ENCODE measurements at regions not wholly inside any gene's neighbourhood (a gene's known extent, or its start where the extent isn't known, plus 50 kb on each side); places are given as distances from the start of the nearest gene placed in this dataset.

DNA sequence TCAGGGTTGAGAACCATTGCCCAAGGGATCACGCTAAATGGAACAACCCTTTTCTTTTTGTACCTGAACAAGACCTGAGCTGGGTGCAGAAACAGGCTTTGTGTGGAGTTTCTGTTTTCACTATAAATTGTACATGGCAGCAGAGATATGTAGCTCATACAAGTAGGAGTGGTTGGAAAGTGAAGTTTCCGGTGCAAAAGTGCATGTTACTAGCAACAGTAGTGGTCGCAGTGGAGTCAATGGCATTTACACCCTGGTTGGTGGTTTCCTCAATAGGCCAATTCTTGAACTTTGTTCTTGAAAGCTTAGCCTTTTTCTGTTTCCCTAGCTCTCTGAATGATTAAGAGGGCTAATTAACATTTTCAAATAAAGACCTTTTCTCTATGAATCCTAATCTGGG lies 170.7 kb downstream of the NEBL start:
- DNase-seq (ENCODE audit: low spot score), result no peak

GRCh38 chr10:20714979-20715378 lies 182.1 kb downstream of the NEBL start:
- no peak for DNase-seq (ENCODE audit: low spot score)

DNA sequence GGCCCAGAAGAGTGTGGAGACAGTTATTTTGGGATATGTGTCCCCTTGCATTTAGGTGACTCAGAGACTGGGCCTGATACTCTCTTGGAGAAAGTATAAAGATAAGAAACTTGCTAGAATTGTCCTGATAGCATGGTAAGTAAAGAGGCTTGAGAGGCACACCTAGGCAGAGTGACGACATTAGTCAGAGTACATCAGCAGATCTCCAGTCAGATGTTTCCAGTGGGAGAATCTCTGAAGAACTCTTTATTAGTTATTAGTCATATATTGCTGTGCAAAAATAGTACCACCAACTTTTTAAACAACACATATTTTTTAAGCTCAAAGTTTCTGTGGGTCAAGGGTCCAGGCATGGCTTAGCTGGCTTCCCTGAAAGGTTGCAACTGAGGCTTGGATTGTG lies 182.6 kb downstream of the NEBL start:
- DNase-seq (ENCODE audit: low spot score), result no peak

DNA sequence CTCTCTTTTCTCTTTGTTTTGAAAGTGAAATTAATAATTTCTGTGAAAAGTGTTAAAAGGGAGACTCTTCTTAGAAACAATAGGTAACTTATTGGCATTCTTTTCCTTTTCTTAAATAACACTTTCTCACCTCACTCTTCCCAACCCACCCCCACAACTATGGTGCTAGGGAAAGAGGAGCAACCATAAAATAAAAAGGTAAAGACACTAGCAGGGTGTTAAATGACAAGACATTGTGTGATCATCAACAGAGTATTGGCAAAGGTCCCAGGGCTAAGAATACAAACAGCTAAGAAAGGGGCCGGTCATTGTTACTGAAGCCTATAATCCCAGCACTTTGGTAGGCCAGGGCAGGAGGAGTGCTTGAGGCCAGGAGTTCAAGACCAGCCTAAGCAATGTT lies 183.7 kb downstream of the NEBL start:
- DNase-seq (ENCODE audit: low spot score), result no peak

DNA sequence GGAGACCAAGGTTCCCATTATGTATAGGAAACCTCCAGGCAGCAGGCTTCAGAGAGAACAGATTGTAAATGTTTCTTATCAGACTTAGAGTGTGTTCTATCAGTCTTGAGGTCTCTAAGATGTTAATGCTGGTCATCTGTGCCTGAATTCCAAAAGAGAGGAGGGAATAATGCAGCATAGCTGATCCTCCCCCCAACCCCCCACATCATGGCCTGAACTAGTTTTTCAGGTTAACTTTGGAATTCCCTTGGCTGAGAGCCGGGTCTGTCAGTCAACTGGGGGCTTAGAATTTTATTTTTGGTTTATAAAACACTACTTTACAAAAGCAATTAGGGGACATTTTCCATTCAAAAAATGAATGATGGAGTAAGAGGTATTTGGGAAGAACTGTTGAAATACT lies 184.3 kb downstream of the NEBL start:
- DNase-seq (ENCODE audit: low spot score), result no peak

GRCh38 chr10:20709708-20710107 lies 187.4 kb downstream of the NEBL start:
- no peak for DNase-seq (ENCODE audit: low spot score)

- DNase-seq (ENCODE audit: low spot score), result no peak
Measured at GRCh38 chr10:20708305-20708704, 188.8 kb downstream of the NEBL start.

- DNase-seq (ENCODE audit: low spot score), result no peak
Measured at GRCh38 chr10:20707251-20707650, 189.9 kb downstream of the NEBL start.

DNA sequence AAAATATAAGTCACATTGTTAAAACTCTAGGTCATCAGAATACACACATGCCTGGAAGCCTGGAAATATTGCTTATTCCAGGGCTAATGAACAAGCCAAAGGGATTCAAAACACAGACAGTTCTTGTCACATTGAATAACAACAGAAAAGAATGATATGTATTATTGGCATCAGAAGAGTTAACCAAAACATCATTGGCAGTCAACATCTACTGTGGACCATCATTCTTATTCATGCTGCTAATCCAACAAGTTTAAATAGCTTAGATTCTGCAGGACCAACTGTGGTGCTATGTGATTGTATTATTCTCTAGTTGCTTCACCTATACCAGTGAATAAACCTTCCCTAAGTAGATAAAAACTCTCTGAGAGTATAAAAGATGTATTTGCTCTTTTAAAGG lies 198.3 kb downstream of the NEBL start:
- DNase-seq (ENCODE audit: low spot score), result no peak

DNA sequence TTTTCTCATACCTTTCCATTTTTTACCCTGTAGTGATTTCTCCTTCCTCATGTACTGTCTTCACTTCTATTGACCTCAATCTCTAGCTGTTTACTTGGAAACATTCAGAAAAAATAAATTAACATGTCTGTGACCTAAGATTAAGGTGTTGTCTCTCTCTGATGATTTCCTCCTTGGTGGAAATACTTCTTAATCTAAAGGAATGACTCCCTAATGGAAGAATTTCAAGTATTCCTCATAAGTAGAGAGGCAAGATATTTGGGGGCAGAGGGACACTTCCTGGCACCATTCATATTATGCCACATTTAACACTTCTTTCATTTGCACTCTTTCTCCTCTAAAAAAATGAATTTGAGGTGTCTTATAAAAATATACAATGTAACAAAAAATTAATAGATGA lies 202.8 kb downstream of the NEBL start:
- no peak for DNase-seq (ENCODE audit: low spot score)

DNA sequence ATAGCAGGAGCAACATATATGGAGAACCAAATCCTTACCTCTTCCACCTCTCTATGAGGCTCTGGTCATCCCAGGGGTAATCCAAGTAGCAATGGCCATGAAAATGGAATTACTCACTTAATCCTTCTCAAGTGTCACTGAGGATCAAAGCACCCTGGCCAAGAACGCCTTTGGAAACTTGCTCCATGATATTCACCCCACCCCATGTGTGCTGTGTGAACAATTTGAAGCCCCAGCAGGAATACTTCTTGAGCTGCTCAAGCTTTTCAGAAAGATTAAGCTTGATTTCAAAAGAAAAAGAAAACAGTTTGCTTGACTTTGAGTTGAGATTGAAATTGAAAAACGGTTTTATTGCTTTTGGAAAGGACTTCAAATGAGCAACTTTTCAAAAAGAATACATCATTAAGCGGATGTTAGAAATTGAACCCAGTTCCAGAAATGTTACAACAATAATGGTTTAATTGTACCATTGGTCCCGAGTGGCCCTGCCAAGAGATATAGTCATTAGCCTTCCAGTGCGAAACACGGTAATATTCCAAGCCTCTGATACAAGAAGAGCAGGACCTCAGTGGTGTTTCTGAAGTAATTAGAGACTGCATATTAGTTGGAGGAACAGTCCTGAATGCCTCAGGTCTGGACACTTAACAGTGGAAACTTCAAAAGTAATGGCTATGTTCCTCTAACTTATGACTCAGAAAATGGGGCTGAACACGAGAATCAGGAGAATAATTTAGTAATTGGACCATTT lies 208.1 kb downstream of the NEBL start:
- peak; percentile 15 for DNase-seq (ENCODE audit: low spot score)

- DNase-seq (ENCODE audit: low spot score), result peak; percentile 6
Measured at GRCh38 chr10:20686015-20686635, 211.0 kb downstream of the NEBL start.

- no peak for DNase-seq (ENCODE audit: low spot score)
Measured at GRCh38 chr10:20685462-20685861, 211.6 kb downstream of the NEBL start.

GRCh38 chr10:20683345-20683744 lies 213.8 kb downstream of the NEBL start:
- no peak for DNase-seq (ENCODE audit: low spot score)

DNA sequence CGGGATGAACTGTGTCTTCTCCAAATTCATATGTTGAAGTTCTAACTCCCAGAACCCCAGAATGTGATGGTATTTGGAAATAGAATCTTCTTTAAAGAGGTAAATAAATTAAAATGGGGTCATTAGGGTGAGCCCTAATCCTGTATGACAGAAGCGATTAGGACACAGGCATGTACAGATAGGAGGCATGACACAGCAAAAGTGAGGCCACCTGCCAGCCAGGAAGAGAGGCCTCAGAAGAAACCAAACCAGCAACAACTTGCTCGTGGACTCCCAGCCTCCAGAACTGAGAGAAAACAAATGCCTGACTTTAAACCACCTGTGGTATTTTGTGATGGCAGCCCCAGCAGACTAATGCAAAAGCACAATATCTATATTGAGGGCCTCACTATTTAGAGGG lies 214.3 kb downstream of the NEBL start:
- DNase-seq (ENCODE audit: low spot score), result no peak

GRCh38 chr10:20677340-20677739 lies 219.8 kb downstream of the NEBL start:
- DNase-seq (ENCODE audit: low spot score), result no peak

DNA sequence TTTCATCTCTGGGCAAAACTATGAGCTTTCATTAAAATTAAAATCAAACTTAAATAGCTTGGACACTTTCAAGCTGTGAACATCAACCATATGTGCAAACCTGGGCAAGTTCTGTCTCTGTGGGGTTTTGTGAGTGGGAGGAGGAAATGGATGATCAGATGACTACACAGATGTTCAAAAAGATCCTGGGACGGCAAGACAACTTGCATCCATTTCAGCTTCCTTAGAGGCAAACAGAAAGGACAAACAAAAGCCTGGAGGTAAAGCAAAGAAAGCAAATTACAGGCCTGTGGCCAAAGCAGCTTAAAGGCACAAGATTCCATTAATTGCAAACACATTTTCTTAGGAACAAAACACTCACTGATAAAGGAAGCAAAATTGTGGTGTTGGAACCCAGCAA lies 222.2 kb downstream of the NEBL start:
- DNase-seq (ENCODE audit: low spot score), result no peak

DNA sequence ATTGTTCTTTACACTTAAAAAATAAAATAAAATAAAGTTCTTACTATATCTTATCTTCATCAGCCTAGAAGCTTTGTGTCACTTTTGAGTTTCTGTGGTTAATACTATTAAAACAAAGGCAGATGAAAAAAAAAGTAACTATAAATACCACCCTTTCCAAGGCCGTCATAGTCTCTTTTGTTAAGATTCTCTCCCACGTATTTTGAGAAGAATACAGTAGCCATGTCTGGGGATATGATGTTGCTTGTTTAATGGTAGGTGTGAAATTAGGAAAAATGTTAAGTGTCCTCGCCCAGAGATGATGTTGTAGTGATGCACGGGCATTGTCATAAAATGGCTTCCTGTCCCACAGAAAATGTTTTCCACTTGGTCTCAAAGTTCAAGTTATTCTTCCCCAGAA lies 223.9 kb downstream of the NEBL start:
- DNase-seq (ENCODE audit: low spot score), result no peak

DNA sequence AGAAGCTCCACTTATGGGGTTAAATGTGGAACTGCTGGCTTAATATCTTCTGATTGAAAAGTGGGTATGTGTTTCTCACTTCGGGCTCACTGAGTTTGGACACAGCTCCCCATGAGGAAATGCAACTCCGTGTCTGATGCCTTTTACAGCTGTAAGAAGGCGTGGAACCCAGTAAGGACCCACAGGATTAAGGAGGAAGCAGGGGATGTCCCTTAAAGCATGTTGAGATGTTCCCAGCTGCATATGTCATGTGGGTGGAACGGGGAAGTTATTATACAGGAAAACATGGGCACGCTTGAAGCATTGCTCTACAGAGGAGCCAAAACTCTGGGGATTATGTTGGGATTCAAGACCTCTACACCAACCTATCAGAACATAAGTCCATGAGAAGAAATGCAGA lies 224.4 kb downstream of the NEBL start:
- no peak for DNase-seq (ENCODE audit: low spot score)

GRCh38 chr10:20670579-20670978 lies 226.5 kb downstream of the NEBL start:
- DNase-seq (ENCODE audit: low spot score), result no peak

- no peak for DNase-seq (ENCODE audit: low spot score)
Measured at GRCh38 chr10:20668985-20669384, 228.1 kb downstream of the NEBL start.

- no peak for DNase-seq (ENCODE audit: low spot score)
Measured at GRCh38 chr10:20662742-20663141, 234.4 kb downstream of the NEBL start.

DNA sequence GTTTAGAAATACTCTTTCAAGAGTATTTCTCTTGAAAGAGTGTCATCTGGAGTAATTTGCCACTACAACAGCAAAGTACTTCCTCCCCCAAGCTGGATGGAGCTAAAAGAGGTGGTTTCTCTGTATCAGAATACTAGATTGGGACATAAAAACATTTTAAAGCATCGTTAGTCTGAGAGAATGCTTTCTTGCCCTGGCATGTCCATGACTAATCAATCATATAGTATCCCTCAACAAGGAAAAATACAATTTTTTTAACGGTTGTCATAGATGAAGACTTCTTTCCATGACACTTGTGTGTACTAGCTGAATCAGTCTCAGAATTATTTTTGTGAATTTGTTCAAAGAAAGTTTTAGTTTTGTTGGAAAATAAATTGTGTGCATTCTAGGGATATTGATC lies 237.9 kb downstream of the NEBL start:
- DNase-seq (ENCODE audit: low spot score), result no peak

- no peak for DNase-seq (ENCODE audit: low spot score)
Measured at GRCh38 chr10:20658158-20658557, 239.0 kb downstream of the NEBL start.

Measured in ecto neural progenitor cell (in vitro differentiated cells).